ENCODE measurements at regions not wholly inside any gene's neighbourhood (a gene's known extent, or its start where the extent isn't known, plus 50 kb on each side); places are given as distances from the start of the nearest gene placed in this dataset.

GRCh38 chr4:56757821-56758411, 63.6 kb downstream of the SPINK2 start:
- peak; percentile 94 for DNase-seq (ENCODE audit: low read depth)
- TF ChIP-seq CTCF (IDR thresholded peaks at IDR 0.05; ENCODE audit: insufficient read depth, low read depth, low read length, missing control alignments), result no peak
- no peak overlapping the region for H3K4me3 ChIP-seq (ENCODE audit: low read length)

- no peak for TF ChIP-seq CTCF (IDR thresholded peaks at IDR 0.05; ENCODE audit: insufficient read depth, low read depth, low read length, missing control alignments)
- peak; percentile 81 for DNase-seq (ENCODE audit: low read depth)
- no peak overlapping the region for H3K4me3 ChIP-seq (ENCODE audit: low read length)
Measured at GRCh38 chr4:56757261-56757746, 64.2 kb downstream of the SPINK2 start.

GRCh38 chr4:56755901-56756300, 65.6 kb downstream of the SPINK2 start:
- TF ChIP-seq CTCF (IDR thresholded peaks at IDR 0.05; ENCODE audit: insufficient read depth, low read depth, low read length, missing control alignments), result no peak
- no peak overlapping the region for H3K4me3 ChIP-seq (ENCODE audit: low read length)
- DNase-seq (ENCODE audit: low read depth), result peak; percentile 88

GRCh38 chr4:56752985-56753384, 68.5 kb downstream of the SPINK2 start:
- DNase-seq (ENCODE audit: low read depth), result peak; percentile 90
- TF ChIP-seq CTCF (IDR thresholded peaks at IDR 0.05; ENCODE audit: insufficient read depth, low read depth, low read length, missing control alignments), result no peak

GRCh38 chr4:56750231-56750630, 69.1 kb upstream of the HOPX start:
- TF ChIP-seq CTCF (IDR thresholded peaks at IDR 0.05; ENCODE audit: insufficient read depth, low read depth, low read length, missing control alignments), result no peak
- no peak for DNase-seq (ENCODE audit: low read depth)
- H3K4me3 ChIP-seq (ENCODE audit: low read length), result no peak overlapping the region

More at GRCh38 chr4:56752985-56753384, 68.5 kb downstream of the SPINK2 start:
- H3K4me3 ChIP-seq (ENCODE audit: low read length), result no peak overlapping the region

- DNase-seq (ENCODE audit: low read depth), result no peak
- H3K4me3 ChIP-seq (ENCODE audit: low read length), result no peak overlapping the region
- no peak for TF ChIP-seq CTCF (IDR thresholded peaks at IDR 0.05; ENCODE audit: insufficient read depth, low read depth, low read length, missing control alignments)
Measured at GRCh38 chr4:56748271-56748670, 67.2 kb upstream of the HOPX start.

GRCh38 chr4:56746639-56747038, 65.5 kb upstream of the HOPX start:
- no peak for DNase-seq (ENCODE audit: low read depth)
- TF ChIP-seq CTCF (IDR thresholded peaks at IDR 0.05; ENCODE audit: insufficient read depth, low read depth, low read length, missing control alignments), result no peak
- H3K4me3 ChIP-seq (ENCODE audit: low read length), result no peak overlapping the region

Data from epithelial cell of esophagus (primary cell).